ENCODE measurements at regions not wholly inside any gene's neighbourhood (a gene's known extent, or its start where the extent isn't known, plus 50 kb on each side); places are given as distances from the start of the nearest gene placed in this dataset.

- TF ChIP-seq CTCF (IDR thresholded peaks at IDR 0.05; ENCODE audit: borderline replicate concordance, control extremely low read depth, extremely low read depth, insufficient read depth, missing control alignments): peak; percentile 67
- peak; percentile 15 for DNase-seq (ENCODE audit: low spot score)
- in situ Hi-C loops (cut with MboI; ENCODE audit: low sequenced_read_pairs, unreplicated experiment): no loop called here
Measured at GRCh38 chrX:49754233-49754857, 58.6 kb upstream of the PAGE1 start.

- TF ChIP-seq CTCF (IDR thresholded peaks at IDR 0.05; ENCODE audit: borderline replicate concordance, control extremely low read depth, extremely low read depth, insufficient read depth, missing control alignments): no peak
- DNase-seq (ENCODE audit: low spot score): no peak
- in situ Hi-C loops (cut with MboI; ENCODE audit: low sequenced_read_pairs, unreplicated experiment): no loop called here
Measured at GRCh38 chrX:49753691-49754090, 57.9 kb upstream of the PAGE1 start.

- no peak for DNase-seq (ENCODE audit: low spot score)
- no peak for TF ChIP-seq CTCF (IDR thresholded peaks at IDR 0.05; ENCODE audit: borderline replicate concordance, control extremely low read depth, extremely low read depth, insufficient read depth, missing control alignments)
- in situ Hi-C loops (cut with MboI; ENCODE audit: low sequenced_read_pairs, unreplicated experiment): no loop called here
Measured at GRCh38 chrX:49748211-49748956, 52.6 kb upstream of the PAGE1 start.

- in situ Hi-C loops (cut with MboI; ENCODE audit: low sequenced_read_pairs, unreplicated experiment): no loop called here
- no peak for TF ChIP-seq CTCF (IDR thresholded peaks at IDR 0.05; ENCODE audit: borderline replicate concordance, control extremely low read depth, extremely low read depth, insufficient read depth, missing control alignments)
- no peak for DNase-seq (ENCODE audit: low spot score)
Measured at GRCh38 chrX:49746306-49746705, 50.5 kb upstream of the PAGE1 start.

Data from GM13976 (cell line).